GM10266 (cell line): ENCODE measurements at regions not wholly inside any gene's neighbourhood (a gene's known extent, or its start where the extent isn't known, plus 50 kb on each side); places are given as distances from the start of the nearest gene placed in this dataset.

ENCODE experiments used
- DNase-seq: peaks from one replicate; pipeline ENCODE4 v3.0.0; 2012; ENCODE audit errors: extremely low spot score
- CTCF ChIP-seq: IDR thresholded peaks from 2 replicates; pipeline ENCODE4 v1.5.1; 2012; ENCODE audit warnings: mild to moderate bottlenecking, low read depth; ENCODE audit not compliant: control insufficient read depth, insufficient read depth; ENCODE audit errors: missing control alignments

GRCh38 chr11:119991022-119991404, 146.9 kb downstream of the TRIM29 start:
- no peak for DNase-seq
- TF ChIP-seq CTCF, result no peak

- no peak for TF ChIP-seq CTCF
- no peak for DNase-seq
Measured at GRCh38 chr11:119990309-119991021, 147.4 kb downstream of the TRIM29 start.

- no peak for DNase-seq
Measured at GRCh38 chr11:119989159-119989821, 148.6 kb downstream of the TRIM29 start.

GRCh38 chr11:119985551-119985950, 152.4 kb downstream of the TRIM29 start:
- no peak for TF ChIP-seq CTCF

More at GRCh38 chr11:119989159-119989821, 148.6 kb downstream of the TRIM29 start:
- TF ChIP-seq CTCF, result no peak

GRCh38 chr11:119983816-119984215, 154.1 kb downstream of the TRIM29 start:
- DNase-seq, result no peak
- no peak for TF ChIP-seq CTCF

More at GRCh38 chr11:119985551-119985950, 152.4 kb downstream of the TRIM29 start:
- no peak for DNase-seq

- DNase-seq, result no peak
- TF ChIP-seq CTCF, result no peak
Measured at GRCh38 chr11:119983240-119983732, 154.6 kb downstream of the TRIM29 start.
